GM19099 (cell line): ENCODE measurements at regions not wholly inside any gene's neighbourhood (a gene's known extent, or its start where the extent isn't known, plus 50 kb on each side); places are given as distances from the start of the nearest gene placed in this dataset.

Experiments
- POLR2A ChIP-seq: IDR thresholded peaks from 3 replicates; pipeline ENCODE4 v1.6.1; 2011; ENCODE audit warnings: low read depth; ENCODE audit not compliant: insufficient read length; ENCODE audit errors: extremely low read depth

- no peak for TF ChIP-seq POLR2A
Observed at GRCh38 chr22:49701380-49702067, 126.1 kb downstream of the BRD1 start.

GRCh38 chr22:49699928-49700498, 127.7 kb downstream of the BRD1 start:
- TF ChIP-seq POLR2A: no peak

- TF ChIP-seq POLR2A: no peak
Observed at GRCh38 chr22:49699476-49699875, 128.2 kb downstream of the BRD1 start.

GRCh38 chr22:49697047-49697446, 130.6 kb downstream of the BRD1 start:
- no peak for TF ChIP-seq POLR2A

- no peak for TF ChIP-seq POLR2A
Observed at GRCh38 chr22:49694462-49695260, 133.0 kb downstream of the BRD1 start.

GRCh38 chr22:49693848-49694247, 133.8 kb downstream of the BRD1 start:
- no peak for TF ChIP-seq POLR2A

GRCh38 chr22:49693416-49693815, 134.3 kb downstream of the BRD1 start:
- no peak for TF ChIP-seq POLR2A

GRCh38 chr22:49692499-49693225, 135.0 kb downstream of the BRD1 start:
- no peak for TF ChIP-seq POLR2A

GRCh38 chr22:49691256-49691655, 136.4 kb downstream of the BRD1 start:
- TF ChIP-seq POLR2A: no peak

GRCh38 chr22:49690454-49690853, 137.2 kb downstream of the BRD1 start:
- TF ChIP-seq POLR2A: no peak

GRCh38 chr22:49689858-49690257, 137.8 kb downstream of the BRD1 start:
- no peak for TF ChIP-seq POLR2A

- TF ChIP-seq POLR2A: no peak
Observed at GRCh38 chr22:49689255-49689770, 138.4 kb downstream of the BRD1 start.

- no peak for TF ChIP-seq POLR2A
Observed at GRCh38 chr22:49688516-49689254, 139.0 kb downstream of the BRD1 start.

GRCh38 chr22:49687786-49688515, 139.7 kb downstream of the BRD1 start:
- no peak for TF ChIP-seq POLR2A

- no peak for TF ChIP-seq POLR2A
Observed at GRCh38 chr22:49687333-49687732, 140.3 kb downstream of the BRD1 start.
